WTC11 (cell line): ENCODE measurements at regions not wholly inside any gene's neighbourhood (a gene's known extent, or its start where the extent isn't known, plus 50 kb on each side); places are given as distances from the start of the nearest gene placed in this dataset.
"Not testable (repeated sequence)": the region's sequence is repeated elsewhere in the genome, so short reads cannot be mapped to it uniquely, and the experiment has no call there.

ENCODE experiments used
- CREM ChIP-seq: sonication (generic); formaldehyde crosslinking; IDR thresholded peaks from 2 replicates; pipeline ENCODE4 v1.8.1; 2022; ENCODE audit warnings: mild to moderate bottlenecking, missing genetic modification reagents, moderate library complexity
- FOXJ3 ChIP-seq: sonication (generic); formaldehyde crosslinking; IDR thresholded peaks from 2 replicates; pipeline ENCODE4 v1.9.0; 2021; ENCODE audit warnings: missing genetic modification reagents, mild to moderate bottlenecking, borderline replicate concordance
- HMGA2 ChIP-seq: fragments of 250-450 bp; sonication (Bioruptor Pico); IDR thresholded peaks from 2 replicates; pipeline ENCODE4 v1.4.0; 2021; ENCODE audit warnings: mild to moderate bottlenecking, moderate library complexity
- NR2C2 ChIP-seq: sonication (generic); formaldehyde crosslinking; IDR thresholded peaks from 2 replicates; pipeline ENCODE4 v1.8.0; 2022; ENCODE audit warnings: mild to moderate bottlenecking, missing genetic modification reagents
- ZNF232 ChIP-seq: sonication (generic); formaldehyde crosslinking; IDR thresholded peaks from 2 replicates; pipeline ENCODE4 v1.8.0; 2022; ENCODE audit warnings: mild to moderate bottlenecking, missing genetic modification reagents
- TF ChIP-seq, protein P1 (sequence below): fragments of 200-600 bp; IDR thresholded peaks from 2 replicates; pipeline ENCODE4 v1.8.0; 2022; ENCODE audit warnings: antibody characterized with exemption
- TF ChIP-seq, protein P2 (sequence below): sonication (generic); formaldehyde crosslinking; IDR thresholded peaks from 2 replicates; pipeline ENCODE4 v1.8.0; 2022; ENCODE audit warnings: mild to moderate bottlenecking, missing genetic modification reagents
- TF ChIP-seq, protein P3 (sequence below): sonication (generic); formaldehyde crosslinking; conservative IDR thresholded peaks from 2 replicates; pipeline ENCODE4 v1.8.1; 2022; ENCODE audit warnings: mild to moderate bottlenecking, missing genetic modification reagents

DNA sequence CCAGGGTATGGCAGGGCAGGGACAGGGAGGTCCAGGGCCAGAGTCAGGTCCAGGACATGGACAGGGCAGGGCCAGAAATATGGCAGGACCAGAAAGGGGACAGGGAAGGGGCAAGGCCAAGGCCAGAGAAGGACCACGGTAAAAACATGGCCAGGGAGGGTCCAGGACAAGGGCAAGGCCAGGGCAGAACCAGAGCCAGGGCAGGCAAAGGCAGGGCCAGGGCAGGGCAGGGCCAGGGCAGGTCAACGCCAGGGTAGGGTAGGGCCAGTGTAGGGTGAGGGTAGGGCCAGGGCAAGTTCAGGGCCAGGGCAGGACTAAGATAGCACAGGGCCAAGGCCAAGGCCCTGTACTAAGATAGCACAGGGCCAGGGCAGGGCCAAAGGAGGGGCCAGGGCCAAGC, 408.3 kb downstream of the ZNF33B start:
- TF ChIP-seq NR2C2; HMGA2 (CRISPR knock-in tag); ZNF232 (CRISPR knock-in tag); FOXJ3 (CRISPR knock-in tag); CREM (CRISPR knock-in tag): not testable (repeated sequence)
- TF ChIP-seq, protein P1, sequence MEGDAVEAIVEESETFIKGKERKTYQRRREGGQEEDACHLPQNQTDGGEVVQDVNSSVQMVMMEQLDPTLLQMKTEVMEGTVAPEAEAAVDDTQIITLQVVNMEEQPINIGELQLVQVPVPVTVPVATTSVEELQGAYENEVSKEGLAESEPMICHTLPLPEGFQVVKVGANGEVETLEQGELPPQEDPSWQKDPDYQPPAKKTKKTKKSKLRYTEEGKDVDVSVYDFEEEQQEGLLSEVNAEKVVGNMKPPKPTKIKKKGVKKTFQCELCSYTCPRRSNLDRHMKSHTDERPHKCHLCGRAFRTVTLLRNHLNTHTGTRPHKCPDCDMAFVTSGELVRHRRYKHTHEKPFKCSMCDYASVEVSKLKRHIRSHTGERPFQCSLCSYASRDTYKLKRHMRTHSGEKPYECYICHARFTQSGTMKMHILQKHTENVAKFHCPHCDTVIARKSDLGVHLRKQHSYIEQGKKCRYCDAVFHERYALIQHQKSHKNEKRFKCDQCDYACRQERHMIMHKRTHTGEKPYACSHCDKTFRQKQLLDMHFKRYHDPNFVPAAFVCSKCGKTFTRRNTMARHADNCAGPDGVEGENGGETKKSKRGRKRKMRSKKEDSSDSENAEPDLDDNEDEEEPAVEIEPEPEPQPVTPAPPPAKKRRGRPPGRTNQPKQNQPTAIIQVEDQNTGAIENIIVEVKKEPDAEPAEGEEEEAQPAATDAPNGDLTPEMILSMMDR = not testable (repeated sequence)
- TF ChIP-seq, protein P2, sequence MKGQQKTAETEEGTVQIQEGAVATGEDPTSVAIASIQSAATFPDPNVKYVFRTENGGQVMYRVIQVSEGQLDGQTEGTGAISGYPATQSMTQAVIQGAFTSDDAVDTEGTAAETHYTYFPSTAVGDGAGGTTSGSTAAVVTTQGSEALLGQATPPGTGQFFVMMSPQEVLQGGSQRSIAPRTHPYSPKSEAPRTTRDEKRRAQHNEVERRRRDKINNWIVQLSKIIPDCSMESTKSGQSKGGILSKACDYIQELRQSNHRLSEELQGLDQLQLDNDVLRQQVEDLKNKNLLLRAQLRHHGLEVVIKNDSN (CRISPR knock-in tag) = not testable (repeated sequence)
- TF ChIP-seq, protein P3, sequence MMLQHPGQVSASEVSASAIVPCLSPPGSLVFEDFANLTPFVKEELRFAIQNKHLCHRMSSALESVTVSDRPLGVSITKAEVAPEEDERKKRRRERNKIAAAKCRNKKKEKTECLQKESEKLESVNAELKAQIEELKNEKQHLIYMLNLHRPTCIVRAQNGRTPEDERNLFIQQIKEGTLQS (CRISPR knock-in tag) = not testable (repeated sequence)
